ENCODE measurements at regions not wholly inside any gene's neighbourhood (a gene's known extent, or its start where the extent isn't known, plus 50 kb on each side); places are given as distances from the start of the nearest gene placed in this dataset.

- H3K9me1 ChIP-seq (ENCODE audit: control insufficient read depth, extremely low read depth, insufficient read depth, low read length): no peaks in the 10 kb centered on the region
- no peaks in the 10 kb centered on the region for H3K36me3 ChIP-seq (ENCODE audit: control insufficient read depth in 2 of 2, extremely low read depth in 1 of 2, insufficient read depth in 2 of 2, low read length in 2 of 2)
- DNase-seq (ENCODE audit: low read depth, low spot score) (no peak), FAIRE-seq (no peak)
- H3K79me2 ChIP-seq (ENCODE audit: control insufficient read depth, insufficient read depth, low read length): no peaks in the 10 kb centered on the region
- dilution Hi-C loops (cut with MboI; ENCODE audit: extremely low pct_ligation_motif_present, low sequenced_read_pairs): no loop called here
- H2AFZ ChIP-seq (ENCODE audit: control insufficient read depth, low read length): no peak overlapping the region
- no peaks in the 10 kb centered on the region for H3K27me3 ChIP-seq (ENCODE audit: control insufficient read depth, extremely low read depth, insufficient read depth, low read length)
- peaks cover 7% of the 10 kb centered on the region for H3K4me1 ChIP-seq (ENCODE audit: control insufficient read depth, extremely low read depth, insufficient read depth, low read length)
- no peak overlapping the region for H3K4me2 ChIP-seq (ENCODE audit: control insufficient read depth, extremely low read depth, insufficient read depth, low read depth, low read length)
- no peak for TF ChIP-seq EZH2 (IDR thresholded peaks at IDR 0.05; ENCODE audit: low read length)
- TF ChIP-seq, protein P1, sequence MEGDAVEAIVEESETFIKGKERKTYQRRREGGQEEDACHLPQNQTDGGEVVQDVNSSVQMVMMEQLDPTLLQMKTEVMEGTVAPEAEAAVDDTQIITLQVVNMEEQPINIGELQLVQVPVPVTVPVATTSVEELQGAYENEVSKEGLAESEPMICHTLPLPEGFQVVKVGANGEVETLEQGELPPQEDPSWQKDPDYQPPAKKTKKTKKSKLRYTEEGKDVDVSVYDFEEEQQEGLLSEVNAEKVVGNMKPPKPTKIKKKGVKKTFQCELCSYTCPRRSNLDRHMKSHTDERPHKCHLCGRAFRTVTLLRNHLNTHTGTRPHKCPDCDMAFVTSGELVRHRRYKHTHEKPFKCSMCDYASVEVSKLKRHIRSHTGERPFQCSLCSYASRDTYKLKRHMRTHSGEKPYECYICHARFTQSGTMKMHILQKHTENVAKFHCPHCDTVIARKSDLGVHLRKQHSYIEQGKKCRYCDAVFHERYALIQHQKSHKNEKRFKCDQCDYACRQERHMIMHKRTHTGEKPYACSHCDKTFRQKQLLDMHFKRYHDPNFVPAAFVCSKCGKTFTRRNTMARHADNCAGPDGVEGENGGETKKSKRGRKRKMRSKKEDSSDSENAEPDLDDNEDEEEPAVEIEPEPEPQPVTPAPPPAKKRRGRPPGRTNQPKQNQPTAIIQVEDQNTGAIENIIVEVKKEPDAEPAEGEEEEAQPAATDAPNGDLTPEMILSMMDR (optimal IDR thresholded peaks at IDR 0.05 in 1 of 3, IDR thresholded peaks at IDR 0.05 in 1 of 3, conservative IDR thresholded peaks at IDR 0.05 in 1 of 3; ENCODE audit: extremely low read depth in 1 of 3, insufficient read depth in 2 of 3, low read length in 3 of 3): no peak
- H3K4me3 ChIP-seq (ENCODE audit: control insufficient read depth in 2 of 3, extremely low read depth in 1 of 3, insufficient read depth in 2 of 3, low read depth in 1 of 3, low read length in 3 of 3): no peak overlapping the region
- H3K9ac ChIP-seq (ENCODE audit: control insufficient read depth, extremely low read depth, insufficient read depth, low read length): no peak overlapping the region
- H3K9me3 ChIP-seq (ENCODE audit: control insufficient read depth, low read depth, low read length): no peaks in the 10 kb centered on the region
- H4K20me1 ChIP-seq (ENCODE audit: control insufficient read depth, extremely low read depth, insufficient read depth, low read length): no peaks in the 10 kb centered on the region
- no peak overlapping the region for H3K27ac ChIP-seq (ENCODE audit: control insufficient read depth, insufficient read depth, low read length)
These were observed 737.2 kb upstream of the RAB6C start for GRCh38 chr2:129242269-129242668.

GRCh38 chr2:129247751-129248150 lies 731.7 kb upstream of the RAB6C start:
- no peak overlapping the region for H3K4me2 ChIP-seq (ENCODE audit: control insufficient read depth, extremely low read depth, insufficient read depth, low read depth, low read length)
- H3K4me3 ChIP-seq (ENCODE audit: control insufficient read depth in 2 of 3, extremely low read depth in 1 of 3, insufficient read depth in 2 of 3, low read depth in 1 of 3, low read length in 3 of 3): no peak overlapping the region
- DNase-seq (ENCODE audit: low read depth, low spot score) (no peak), FAIRE-seq (no peak)
- TF ChIP-seq, protein P1 (optimal IDR thresholded peaks at IDR 0.05 in 1 of 3, IDR thresholded peaks at IDR 0.05 in 1 of 3, conservative IDR thresholded peaks at IDR 0.05 in 1 of 3; ENCODE audit: extremely low read depth in 1 of 3, insufficient read depth in 2 of 3, low read length in 3 of 3): no peak
- TF ChIP-seq EZH2 (IDR thresholded peaks at IDR 0.05; ENCODE audit: low read length): no peak
- no peaks in the 10 kb centered on the region for H3K9me3 ChIP-seq (ENCODE audit: control insufficient read depth, low read depth, low read length)
- H3K9ac ChIP-seq (ENCODE audit: control insufficient read depth, extremely low read depth, insufficient read depth, low read length): no peak overlapping the region
- dilution Hi-C loops (cut with MboI; ENCODE audit: extremely low pct_ligation_motif_present, low sequenced_read_pairs): no loop called here
- H3K9me1 ChIP-seq (ENCODE audit: control insufficient read depth, extremely low read depth, insufficient read depth, low read length): no peaks in the 10 kb centered on the region
- H2AFZ ChIP-seq (ENCODE audit: control insufficient read depth, low read length): no peak overlapping the region
- no peaks in the 10 kb centered on the region for H3K36me3 ChIP-seq (ENCODE audit: control insufficient read depth in 2 of 2, extremely low read depth in 1 of 2, insufficient read depth in 2 of 2, low read length in 2 of 2)
- H4K20me1 ChIP-seq (ENCODE audit: control insufficient read depth, extremely low read depth, insufficient read depth, low read length): no peaks in the 10 kb centered on the region
- no peaks in the 10 kb centered on the region for H3K79me2 ChIP-seq (ENCODE audit: control insufficient read depth, insufficient read depth, low read length)
- no peak overlapping the region for H3K27ac ChIP-seq (ENCODE audit: control insufficient read depth, insufficient read depth, low read length)
- peaks cover 15% of the 10 kb centered on the region for H3K4me1 ChIP-seq (ENCODE audit: control insufficient read depth, extremely low read depth, insufficient read depth, low read length)
- H3K27me3 ChIP-seq (ENCODE audit: control insufficient read depth, extremely low read depth, insufficient read depth, low read length): no peaks in the 10 kb centered on the region
